CD4-positive, alpha-beta T cell treated with Interleukin-15 for 4 hours (primary cell): ENCODE measurements at regions not wholly inside any gene's neighbourhood (a gene's known extent, or its start where the extent isn't known, plus 50 kb on each side); places are given as distances from the start of the nearest gene placed in this dataset.

Source experiments
- DNase-seq: peaks from one replicate; pipeline ENCODE4 v3.0.0-alpha.2; 2020; ENCODE audit warnings: low spot score

DNA sequence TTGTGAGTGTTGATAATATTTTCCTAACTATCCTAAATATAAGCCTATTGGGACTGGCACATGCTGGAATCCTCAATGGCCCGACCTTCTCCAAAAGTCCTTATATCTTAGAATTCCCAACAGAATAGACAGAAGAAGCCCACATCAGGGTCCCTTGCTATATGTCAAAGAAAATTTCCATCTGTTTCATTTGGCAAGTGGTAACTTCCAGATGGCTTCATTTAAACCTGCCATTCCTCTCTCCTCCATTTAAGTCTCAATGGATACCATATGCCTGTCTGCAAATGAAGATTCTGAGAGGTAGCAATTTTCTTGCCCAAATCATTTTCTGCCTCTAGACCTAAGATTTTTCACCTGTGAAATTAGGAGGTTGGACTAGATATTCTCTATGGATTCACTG lies 73.1 kb upstream of the KCNA4 start:
- no peak for DNase-seq

- no peak for DNase-seq
These were observed 74.4 kb upstream of the KCNA4 start for GRCh38 chr11:30091246-30091645.

DNA sequence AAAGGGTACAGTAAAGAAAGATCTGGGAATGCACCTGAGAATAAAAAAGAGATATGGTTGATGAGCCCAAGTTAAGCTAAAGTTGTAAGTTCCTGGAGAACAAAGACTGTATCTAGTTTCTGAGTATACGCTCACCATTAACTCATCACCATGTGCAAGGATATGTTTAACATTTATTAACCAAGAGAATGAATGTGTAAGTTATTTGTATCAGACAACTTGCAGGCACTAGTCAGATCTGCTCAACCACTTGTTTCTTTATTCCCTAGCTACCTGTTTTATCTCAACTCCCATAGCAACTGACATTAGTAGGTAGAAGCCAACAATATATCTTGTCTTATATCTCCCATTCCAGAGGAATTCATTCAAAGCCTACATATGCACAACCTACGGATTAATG lies 74.9 kb upstream of the KCNA4 start:
- DNase-seq = no peak

DNA sequence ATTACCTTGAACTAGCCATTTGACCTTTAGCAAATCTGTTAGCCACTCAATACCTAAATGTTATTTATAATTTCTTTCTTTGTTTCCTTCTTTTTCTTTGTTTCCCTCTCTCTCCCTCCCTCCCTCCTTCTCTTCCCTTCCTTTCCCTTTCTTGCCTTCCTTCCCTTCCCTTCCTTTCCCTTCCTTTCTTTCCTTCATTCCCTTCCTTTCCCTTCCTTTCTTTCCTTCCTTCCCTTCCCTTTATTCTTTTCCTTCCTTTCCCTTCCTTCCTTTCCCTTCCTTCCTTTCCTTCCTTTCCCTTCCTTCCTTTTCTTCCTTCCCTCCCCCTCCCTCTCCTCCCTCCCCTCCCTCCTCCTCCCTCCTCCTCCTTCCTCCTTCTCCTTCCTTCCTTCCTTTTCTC lies 75.7 kb upstream of the KCNA4 start:
- no peak for DNase-seq

- DNase-seq = no peak
These were observed 83.7 kb upstream of the KCNA4 start for GRCh38 chr11:30100495-30100894.

- DNase-seq = no peak
These were observed 89.7 kb upstream of the KCNA4 start for GRCh38 chr11:30106222-30107181.

GRCh38 chr11:30107899-30108298 lies 91.1 kb upstream of the KCNA4 start:
- no peak for DNase-seq

DNA sequence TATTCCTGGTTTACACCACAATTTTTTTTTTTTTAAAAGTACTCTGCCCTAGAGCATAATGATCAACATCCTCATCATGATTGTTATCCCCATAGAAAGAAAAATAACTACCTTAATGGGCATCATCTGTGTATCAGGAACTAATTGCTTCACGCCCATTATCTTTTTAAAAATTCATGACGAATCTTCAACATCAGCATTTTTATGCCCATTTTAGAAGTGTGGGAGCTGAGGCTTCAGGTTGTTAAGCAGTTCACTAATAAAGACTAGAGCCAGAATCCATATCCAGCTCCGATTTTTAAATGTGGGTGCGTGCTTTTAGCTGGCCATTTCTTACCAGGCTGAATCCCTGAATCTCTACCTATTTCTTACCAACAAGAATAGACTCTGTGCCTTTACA lies 92.9 kb upstream of the KCNA4 start:
- no peak for DNase-seq

DNA sequence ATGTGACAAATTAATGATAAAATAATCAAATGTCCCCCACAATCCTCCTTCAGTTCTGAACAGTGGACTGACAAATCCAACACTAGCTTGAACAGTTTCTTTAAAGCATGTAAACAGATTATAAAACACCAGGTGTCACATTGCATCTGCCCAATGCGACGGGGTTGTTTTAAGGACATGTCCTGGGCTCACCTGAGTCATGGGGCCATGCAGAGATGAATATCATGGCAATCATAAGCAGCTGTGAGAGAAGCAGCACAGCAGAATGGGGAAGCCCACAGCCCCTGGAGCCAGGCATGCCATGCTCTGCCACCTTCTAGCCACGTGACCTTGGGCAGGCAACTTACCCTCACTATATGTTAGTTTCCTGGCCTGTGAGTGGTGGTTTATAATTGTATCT lies 93.9 kb upstream of the KCNA4 start:
- no peak for DNase-seq

- DNase-seq = no peak
These were observed 95.0 kb upstream of the KCNA4 start for GRCh38 chr11:30111786-30112185.

GRCh38 chr11:30113326-30113898 lies 96.6 kb upstream of the KCNA4 start:
- no peak for DNase-seq

GRCh38 chr11:30116512-30116911 lies 99.7 kb upstream of the KCNA4 start:
- DNase-seq = no peak

- DNase-seq = no peak
These were observed 103.3 kb upstream of the KCNA4 start for GRCh38 chr11:30120045-30120589.

DNA sequence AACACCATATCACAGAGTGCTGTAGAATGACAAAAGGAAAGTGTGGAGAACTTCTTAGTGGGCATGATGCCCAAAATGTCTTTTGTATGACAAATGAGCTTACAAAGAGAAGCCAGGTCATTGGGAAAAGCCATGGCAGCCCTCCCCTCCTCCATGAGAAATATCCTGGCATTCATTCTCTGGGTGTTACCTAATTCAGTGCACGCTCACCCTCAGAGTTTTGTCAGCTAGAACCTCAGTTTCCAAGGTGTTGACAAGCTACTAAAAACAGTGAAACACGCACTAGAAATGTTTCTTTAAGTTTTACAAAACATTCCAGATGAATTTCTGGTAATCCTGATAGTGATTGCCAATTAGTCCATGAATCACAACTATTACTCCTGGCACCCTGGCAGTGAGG lies 105.4 kb upstream of the FSHB start:
- DNase-seq = no peak

GRCh38 chr11:30128269-30128932 lies 102.4 kb upstream of the FSHB start:
- no peak for DNase-seq

DNA sequence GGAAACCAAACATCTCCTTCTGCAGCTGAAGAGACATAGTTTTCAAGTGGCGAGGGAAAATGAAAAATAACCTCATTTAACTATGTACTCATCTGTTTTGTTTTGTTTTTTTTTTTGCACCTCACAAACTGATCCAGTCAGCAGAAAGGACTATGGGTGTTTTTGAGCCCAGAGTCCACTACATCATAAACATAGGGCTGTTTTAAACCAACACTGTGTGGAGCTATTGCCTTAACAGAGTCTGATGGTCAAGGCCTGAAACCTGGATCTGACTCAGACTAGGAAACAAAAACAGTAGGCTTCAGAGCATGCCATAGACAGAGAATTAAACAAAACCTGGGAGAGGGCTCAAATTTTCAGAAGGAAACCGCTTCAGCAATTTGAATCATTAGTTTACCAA lies 99.3 kb upstream of the FSHB start:
- no peak for DNase-seq

- no peak for DNase-seq
These were observed 97.5 kb upstream of the FSHB start for GRCh38 chr11:30133281-30133680.

DNA sequence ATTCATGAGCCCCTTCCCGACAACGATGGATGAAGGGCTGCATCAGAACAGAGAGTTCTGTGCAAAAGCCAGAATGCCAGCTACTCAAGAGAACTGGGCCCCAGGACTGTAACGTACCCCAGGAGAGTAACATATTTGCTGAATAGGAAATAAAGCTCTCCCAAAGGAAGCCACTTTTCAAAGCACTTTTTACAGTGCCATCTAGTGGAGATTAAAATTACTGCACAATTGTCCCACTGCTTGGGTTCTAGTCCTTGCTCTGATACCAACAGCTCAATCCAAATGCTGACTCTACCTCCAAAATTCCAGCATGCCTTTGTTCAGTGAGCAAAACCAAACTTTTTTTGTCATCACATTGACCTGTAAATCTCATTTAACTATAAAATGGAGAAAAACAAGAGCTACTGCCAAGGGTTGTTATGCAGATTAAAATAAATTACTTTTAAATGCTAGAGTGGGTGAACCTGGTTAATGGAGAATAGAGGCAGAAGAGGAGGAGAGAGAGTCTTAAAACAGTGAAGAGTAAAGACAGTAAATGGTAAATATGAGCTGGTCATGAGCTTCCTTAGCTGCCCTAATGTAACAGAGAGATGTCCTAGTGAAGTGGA lies 87.6 kb upstream of the FSHB start:
- peak; percentile 30 for DNase-seq

DNA sequence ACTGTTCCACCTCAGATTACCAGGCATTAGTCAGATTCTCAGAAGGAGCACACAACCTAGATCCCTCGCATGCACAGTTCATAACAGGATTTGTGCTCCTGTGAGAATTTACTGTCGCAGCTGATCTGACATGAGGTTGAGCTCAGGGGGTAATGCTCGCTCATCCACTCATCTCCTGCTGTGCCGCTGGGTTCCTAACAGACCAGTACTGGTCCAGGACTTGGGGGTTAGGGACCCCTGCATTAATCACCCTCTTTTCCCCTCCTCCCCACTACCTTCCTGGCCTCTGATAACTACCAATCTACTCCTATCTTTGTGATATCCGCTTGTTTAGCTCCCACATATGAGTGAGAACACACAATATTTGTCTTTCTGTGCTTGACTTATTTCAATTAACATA lies 83.5 kb upstream of the FSHB start:
- DNase-seq = no peak

- no peak for DNase-seq
These were observed 80.8 kb upstream of the FSHB start for GRCh38 chr11:30149998-30150397.

GRCh38 chr11:30150425-30150824 lies 80.4 kb upstream of the FSHB start:
- no peak for DNase-seq

- DNase-seq = no peak
These were observed 77.8 kb upstream of the FSHB start for GRCh38 chr11:30153008-30153407.
